Fibroblast of lung (primary cell): ENCODE measurements at regions not wholly inside any gene's neighbourhood (a gene's known extent, or its start where the extent isn't known, plus 50 kb on each side); places are given as distances from the start of the nearest gene placed in this dataset.

Experiments used
- EZH2 ChIP-seq: IDR thresholded peaks from 2 replicates; pipeline ENCODE4 v1.5.1; 2012; ENCODE audit warnings: low read length, control low read depth, mild to moderate bottlenecking; ENCODE audit errors: missing control alignments
- TF ChIP-seq, protein P1 (sequence below), 2 donors: IDR thresholded peaks in 1 of 2; conservative IDR thresholded peaks in 1 of 2; 1 replicate in 1 of 2; 2 replicates in 1 of 2; pipeline ENCODE4 v1.5.1; 2011 to 2012; ENCODE audit warnings: low read length in 2 of 2, control low read depth in 1 of 2, inconsistent platforms in 1 of 2, low read depth in 1 of 2, mild to moderate bottlenecking in 1 of 2

DNA sequence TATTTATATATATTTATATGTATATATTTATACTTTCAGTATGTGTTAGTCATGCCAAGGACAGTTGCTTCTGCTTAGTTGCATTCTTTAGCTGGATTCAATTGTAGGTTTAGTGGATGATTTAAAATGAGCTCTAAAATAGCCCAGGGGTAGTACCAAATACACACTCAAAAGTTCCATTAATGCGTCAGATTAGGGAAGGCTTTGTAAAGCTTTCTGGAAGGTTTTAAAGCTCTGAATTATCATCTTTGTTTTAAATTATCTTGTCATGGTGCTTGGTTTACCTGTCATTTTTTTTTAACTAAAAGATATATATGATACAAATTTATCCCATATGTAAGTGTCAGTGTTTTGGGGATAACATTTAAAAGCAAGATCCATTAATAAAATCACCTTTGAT is 242.7 kb upstream of the ADAMTS5 start:
- TF ChIP-seq, protein P1, sequence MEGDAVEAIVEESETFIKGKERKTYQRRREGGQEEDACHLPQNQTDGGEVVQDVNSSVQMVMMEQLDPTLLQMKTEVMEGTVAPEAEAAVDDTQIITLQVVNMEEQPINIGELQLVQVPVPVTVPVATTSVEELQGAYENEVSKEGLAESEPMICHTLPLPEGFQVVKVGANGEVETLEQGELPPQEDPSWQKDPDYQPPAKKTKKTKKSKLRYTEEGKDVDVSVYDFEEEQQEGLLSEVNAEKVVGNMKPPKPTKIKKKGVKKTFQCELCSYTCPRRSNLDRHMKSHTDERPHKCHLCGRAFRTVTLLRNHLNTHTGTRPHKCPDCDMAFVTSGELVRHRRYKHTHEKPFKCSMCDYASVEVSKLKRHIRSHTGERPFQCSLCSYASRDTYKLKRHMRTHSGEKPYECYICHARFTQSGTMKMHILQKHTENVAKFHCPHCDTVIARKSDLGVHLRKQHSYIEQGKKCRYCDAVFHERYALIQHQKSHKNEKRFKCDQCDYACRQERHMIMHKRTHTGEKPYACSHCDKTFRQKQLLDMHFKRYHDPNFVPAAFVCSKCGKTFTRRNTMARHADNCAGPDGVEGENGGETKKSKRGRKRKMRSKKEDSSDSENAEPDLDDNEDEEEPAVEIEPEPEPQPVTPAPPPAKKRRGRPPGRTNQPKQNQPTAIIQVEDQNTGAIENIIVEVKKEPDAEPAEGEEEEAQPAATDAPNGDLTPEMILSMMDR (conservative IDR thresholded peaks at IDR 0.05 in 1 of 2, IDR thresholded peaks at IDR 0.05 in 1 of 2; ENCODE audit: low read depth in 1 of 2, low read length in 2 of 2): no peak
- no peak for TF ChIP-seq EZH2
